GM21390 (cell line): ENCODE measurements at regions not wholly inside any gene's neighbourhood (a gene's known extent, or its start where the extent isn't known, plus 50 kb on each side); places are given as distances from the start of the nearest gene placed in this dataset.

Experiments used
- ATAC-seq: cut with Tn5 transposase; IDR thresholded peaks from one replicate; pipeline ENCODE4 v1.9.1; 2021; ENCODE audit not compliant: unreplicated experiment

- no peak for ATAC-seq
Measured at GRCh38 chr12:24111086-24111485, 161.6 kb upstream of the SOX5 start.

GRCh38 chr12:24109381-24110039 lies 160.0 kb upstream of the SOX5 start:
- peak; percentile 92 for ATAC-seq

- no peak for ATAC-seq
Measured at GRCh38 chr12:24102676-24103075, 153.2 kb upstream of the SOX5 start.

GRCh38 chr12:24099576-24099975 lies 150.1 kb upstream of the SOX5 start:
- ATAC-seq: no peak

GRCh38 chr12:24095245-24095644 lies 145.8 kb upstream of the SOX5 start:
- ATAC-seq: no peak

- no peak for ATAC-seq
Measured at GRCh38 chr12:24089510-24089890, 140.0 kb upstream of the SOX5 start.

- ATAC-seq: no peak
Measured at GRCh38 chr12:24088751-24089509, 139.5 kb upstream of the SOX5 start.

GRCh38 chr12:24087294-24087693 lies 137.8 kb upstream of the SOX5 start:
- no peak for ATAC-seq

GRCh38 chr12:24084800-24085199 lies 135.3 kb upstream of the SOX5 start:
- no peak for ATAC-seq

- ATAC-seq: no peak
Measured at GRCh38 chr12:24083838-24084237, 134.4 kb upstream of the SOX5 start.

- no peak for ATAC-seq
Measured at GRCh38 chr12:24081606-24082005, 132.1 kb upstream of the SOX5 start.

GRCh38 chr12:24081092-24081529 lies 131.6 kb upstream of the SOX5 start:
- no peak for ATAC-seq

- ATAC-seq: no peak
Measured at GRCh38 chr12:24080465-24080864, 131.0 kb upstream of the SOX5 start.

GRCh38 chr12:24079083-24079482 lies 129.6 kb upstream of the SOX5 start:
- no peak for ATAC-seq

- no peak for ATAC-seq
Measured at GRCh38 chr12:24078318-24078765, 128.9 kb upstream of the SOX5 start.

- ATAC-seq: no peak
Measured at GRCh38 chr12:24077161-24077560, 127.7 kb upstream of the SOX5 start.

GRCh38 chr12:24075650-24076049 lies 126.2 kb upstream of the SOX5 start:
- no peak for ATAC-seq

- no peak for ATAC-seq
Measured at GRCh38 chr12:24073170-24073810, 123.8 kb upstream of the SOX5 start.

GRCh38 chr12:24072302-24072701 lies 122.8 kb upstream of the SOX5 start:
- no peak for ATAC-seq

GRCh38 chr12:24071842-24072241 lies 122.4 kb upstream of the SOX5 start:
- no peak for ATAC-seq

GRCh38 chr12:24069532-24070395 lies 120.3 kb upstream of the SOX5 start:
- no peak for ATAC-seq
